ENCODE measurements at regions not wholly inside any gene's neighbourhood (a gene's known extent, or its start where the extent isn't known, plus 50 kb on each side); places are given as distances from the start of the nearest gene placed in this dataset.

- Histone ChIP-seq H3K4me3 (ENCODE audit: insufficient read depth, low read depth, low read length) (no peak overlapping the region), H3K36me3 (replicated peaks; ENCODE audit: control insufficient read depth, insufficient read depth, low read length) (no peaks in the 10 kb centered on the region), H3K27me3 (ENCODE audit: control insufficient read depth, insufficient read depth, low read length) (no peaks in the 10 kb centered on the region)
- DNase-seq = no peak
These were observed 224.9 kb upstream of the COL8A1 start for GRCh38 chr3:99413504-99413903.

GRCh38 chr3:99410789-99411311, 227.5 kb upstream of the COL8A1 start:
- H3K4me3 ChIP-seq (ENCODE audit: insufficient read depth, low read depth, low read length) = no peak overlapping the region
- no peaks in the 10 kb centered on the region for H3K36me3 ChIP-seq (replicated peaks; ENCODE audit: control insufficient read depth, insufficient read depth, low read length)
- no peaks in the 10 kb centered on the region for H3K27me3 ChIP-seq (ENCODE audit: control insufficient read depth, insufficient read depth, low read length)
- no peak for DNase-seq

GRCh38 chr3:99409961-99410360, 228.4 kb upstream of the COL8A1 start:
- DNase-seq = no peak
- H3K36me3 ChIP-seq (replicated peaks; ENCODE audit: control insufficient read depth, insufficient read depth, low read length) = no peaks in the 10 kb centered on the region
- no peak overlapping the region for H3K4me3 ChIP-seq (ENCODE audit: insufficient read depth, low read depth, low read length)
- H3K27me3 ChIP-seq (ENCODE audit: control insufficient read depth, insufficient read depth, low read length) = no peaks in the 10 kb centered on the region

DNA sequence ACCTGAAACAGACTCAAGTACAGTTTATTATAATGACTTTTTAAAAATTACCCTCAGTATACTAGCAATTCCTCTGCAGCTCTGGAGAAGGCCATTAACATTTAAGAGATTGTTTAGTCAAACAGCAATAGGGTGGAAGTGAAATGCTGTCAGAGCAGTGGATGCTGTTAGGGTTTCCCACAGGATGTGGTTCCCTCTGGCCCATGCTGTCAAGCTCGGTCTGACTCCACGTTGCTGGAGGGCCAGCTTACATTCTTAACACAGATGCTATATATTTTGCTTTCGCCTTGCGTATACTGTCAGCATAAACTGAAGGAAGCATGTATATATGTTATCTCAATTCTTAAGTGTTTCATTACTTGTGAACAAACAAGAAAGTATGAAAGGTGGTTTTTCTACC, 231.1 kb upstream of the COL8A1 start:
- H3K4me3 ChIP-seq (ENCODE audit: insufficient read depth, low read depth, low read length) = no peak overlapping the region
- no peaks in the 10 kb centered on the region for H3K36me3 ChIP-seq (replicated peaks; ENCODE audit: control insufficient read depth, insufficient read depth, low read length)
- no peak for DNase-seq
- no peaks in the 10 kb centered on the region for H3K27me3 ChIP-seq (ENCODE audit: control insufficient read depth, insufficient read depth, low read length)

GRCh38 chr3:99402755-99403154, 235.6 kb upstream of the COL8A1 start:
- no peak for DNase-seq
- Histone ChIP-seq H3K4me3 (ENCODE audit: insufficient read depth, low read depth, low read length) (no peak overlapping the region), H3K36me3 (replicated peaks; ENCODE audit: control insufficient read depth, insufficient read depth, low read length) (no peaks in the 10 kb centered on the region), H3K27me3 (ENCODE audit: control insufficient read depth, insufficient read depth, low read length) (no peaks in the 10 kb centered on the region)

- no peak for DNase-seq
- H3K27me3 ChIP-seq (ENCODE audit: control insufficient read depth, insufficient read depth, low read length) = no peaks in the 10 kb centered on the region
These were observed 238.0 kb upstream of the COL8A1 start for GRCh38 chr3:99400352-99400751.

DNA sequence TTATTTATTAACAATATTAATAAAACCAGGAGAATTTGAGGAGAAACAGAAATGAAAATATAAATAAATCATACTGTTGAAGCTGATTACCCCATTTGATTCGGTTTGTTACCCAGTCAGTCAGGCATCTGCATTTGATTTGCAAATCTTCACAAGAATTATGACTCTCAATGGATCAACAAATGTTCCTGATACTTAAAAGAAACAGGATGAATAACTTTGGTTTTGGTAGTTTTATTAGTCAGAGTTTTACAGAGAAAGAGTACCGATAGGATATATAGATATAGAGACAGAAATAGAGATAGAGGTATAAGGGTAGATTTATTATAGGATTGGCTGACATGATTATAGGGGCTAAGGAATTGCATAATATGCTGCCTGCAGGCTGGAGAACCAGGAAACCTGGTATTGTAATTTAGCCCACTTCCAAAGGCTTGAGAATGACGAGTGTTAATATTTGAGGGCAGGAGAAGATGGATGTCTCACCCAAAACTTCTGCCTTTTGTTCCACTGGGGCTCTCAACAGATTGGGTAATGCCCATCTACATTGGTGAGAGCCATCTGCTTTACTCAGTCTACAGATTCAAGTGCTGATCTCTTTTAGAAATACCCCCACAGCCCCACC, 241.6 kb upstream of the COL8A1 start:
- no peak for DNase-seq
- H3K27me3 ChIP-seq (ENCODE audit: control insufficient read depth, insufficient read depth, low read length) = no peaks in the 10 kb centered on the region
- no peaks in the 10 kb centered on the region for H3K36me3 ChIP-seq (replicated peaks; ENCODE audit: control insufficient read depth, insufficient read depth, low read length)
- H3K4me3 ChIP-seq (ENCODE audit: insufficient read depth, low read depth, low read length) = no peak overlapping the region

More at GRCh38 chr3:99400352-99400751, 238.0 kb upstream of the COL8A1 start:
- Histone ChIP-seq H3K36me3 (replicated peaks; ENCODE audit: control insufficient read depth, insufficient read depth, low read length) (no peaks in the 10 kb centered on the region), H3K4me3 (ENCODE audit: insufficient read depth, low read depth, low read length) (no peak overlapping the region)

DNA sequence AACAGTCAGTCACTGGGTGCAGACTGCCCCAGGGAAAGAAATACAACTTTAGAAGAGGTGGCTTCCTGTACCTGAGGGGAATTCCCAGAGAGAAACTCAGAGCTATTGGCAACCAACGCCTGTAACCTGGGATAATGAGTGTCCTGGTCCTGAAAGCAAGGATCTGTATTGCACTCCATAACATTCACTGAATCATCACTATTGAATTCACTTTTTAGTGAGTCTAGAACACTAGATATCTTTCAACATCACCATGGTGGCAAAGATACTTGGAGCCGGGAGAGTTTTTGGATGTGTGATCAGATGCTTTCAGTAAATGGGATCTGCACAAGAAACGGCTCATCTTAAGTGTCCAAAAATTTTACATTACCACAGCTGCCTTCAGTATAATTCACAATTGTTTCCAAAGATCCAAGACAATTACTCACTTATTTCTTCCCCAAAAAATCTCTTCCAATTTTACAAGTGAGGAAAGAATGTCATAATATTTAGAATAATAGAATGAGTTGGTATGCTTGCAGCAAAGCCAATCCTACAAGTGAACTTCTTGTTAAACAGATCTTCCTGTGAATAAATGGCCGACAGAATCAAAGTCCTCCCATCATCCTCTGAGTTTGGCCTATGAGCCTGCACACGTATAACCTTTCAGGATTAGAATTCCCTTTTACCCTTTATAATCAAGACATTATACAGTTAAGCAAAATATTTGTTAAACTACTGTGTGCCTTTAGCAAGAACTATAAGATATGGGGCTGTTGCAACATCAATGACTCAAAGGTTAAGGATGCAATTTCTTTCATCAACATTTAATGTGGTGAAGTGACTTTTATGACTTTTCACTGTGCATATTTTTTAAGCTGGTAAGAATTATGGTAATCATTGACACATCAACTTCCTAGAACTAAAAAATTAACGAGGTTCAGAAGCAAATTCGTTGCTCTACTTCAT, 243.3 kb upstream of the COL8A1 start:
- DNase-seq = no peak
- H3K4me3 ChIP-seq (ENCODE audit: insufficient read depth, low read depth, low read length) = no peak overlapping the region

GRCh38 chr3:99393961-99394360, 244.4 kb upstream of the COL8A1 start:
- H3K27me3 ChIP-seq (ENCODE audit: control insufficient read depth, insufficient read depth, low read length) = no peaks in the 10 kb centered on the region
- DNase-seq = no peak
- no peaks in the 10 kb centered on the region for H3K36me3 ChIP-seq (replicated peaks; ENCODE audit: control insufficient read depth, insufficient read depth, low read length)
- H3K4me3 ChIP-seq (ENCODE audit: insufficient read depth, low read depth, low read length) = no peak overlapping the region

More for the DNA sequence above, 243.3 kb upstream of the COL8A1 start:
- Histone ChIP-seq H3K27me3 (ENCODE audit: control insufficient read depth, insufficient read depth, low read length) (no peaks in the 10 kb centered on the region), H3K36me3 (replicated peaks; ENCODE audit: control insufficient read depth, insufficient read depth, low read length) (no peaks in the 10 kb centered on the region)

GRCh38 chr3:99388780-99389179, 249.6 kb upstream of the COL8A1 start:
- H3K27me3 ChIP-seq (ENCODE audit: control insufficient read depth, insufficient read depth, low read length) = no peaks in the 10 kb centered on the region
- DNase-seq = no peak
- no peak overlapping the region for H3K4me3 ChIP-seq (ENCODE audit: insufficient read depth, low read depth, low read length)
- H3K36me3 ChIP-seq (replicated peaks; ENCODE audit: control insufficient read depth, insufficient read depth, low read length) = no peaks in the 10 kb centered on the region

DNA sequence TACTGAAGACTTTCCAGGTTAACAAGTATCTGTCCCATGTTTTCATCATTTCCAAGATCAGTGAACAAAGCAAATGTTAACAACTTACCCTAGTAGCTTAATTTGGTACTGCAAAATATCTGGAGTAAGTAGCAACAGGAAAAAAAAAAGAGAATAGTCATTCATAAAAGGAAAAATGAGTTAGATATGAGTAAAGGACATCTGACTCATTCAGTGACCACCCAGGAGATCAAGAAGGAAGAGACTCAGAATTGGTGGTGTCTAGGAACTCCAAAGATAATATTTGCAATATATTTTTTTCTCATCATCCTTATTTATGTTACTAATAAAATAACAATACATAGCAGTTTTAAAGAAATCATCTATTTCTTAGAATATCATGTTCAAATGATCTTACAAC, 253.8 kb upstream of the COL8A1 start:
- Histone ChIP-seq H3K4me3 (ENCODE audit: insufficient read depth, low read depth, low read length) (no peak overlapping the region), H3K27me3 (ENCODE audit: control insufficient read depth, insufficient read depth, low read length) (no peaks in the 10 kb centered on the region), H3K36me3 (replicated peaks; ENCODE audit: control insufficient read depth, insufficient read depth, low read length) (no peaks in the 10 kb centered on the region)
- DNase-seq = no peak

- no peak for DNase-seq
- H3K36me3 ChIP-seq (replicated peaks; ENCODE audit: control insufficient read depth, insufficient read depth, low read length) = no peaks in the 10 kb centered on the region
- H3K27me3 ChIP-seq (ENCODE audit: control insufficient read depth, insufficient read depth, low read length) = no peaks in the 10 kb centered on the region
- no peak overlapping the region for H3K4me3 ChIP-seq (ENCODE audit: insufficient read depth, low read depth, low read length)
These were observed 261.5 kb upstream of the COL8A1 start for GRCh38 chr3:99376926-99377325.

DNA sequence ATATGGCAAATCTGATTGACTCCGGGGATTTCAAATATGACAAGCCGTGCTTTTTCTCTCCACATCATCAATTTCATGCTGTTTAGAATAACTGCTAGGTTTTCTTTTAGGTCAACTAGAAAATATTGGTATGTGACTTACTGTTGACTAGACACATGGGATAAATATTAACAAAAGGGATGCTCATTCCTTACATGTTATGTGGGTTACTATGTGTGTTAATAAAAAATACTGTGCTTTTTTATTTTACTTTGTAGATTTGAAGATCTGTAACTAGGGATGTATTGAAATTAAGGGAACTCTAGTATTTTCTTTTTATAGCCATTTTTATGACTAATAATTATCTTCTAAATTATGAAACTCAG, 264.6 kb upstream of the COL8A1 start:
- H3K4me3 ChIP-seq (ENCODE audit: insufficient read depth, low read depth, low read length) = no peak overlapping the region
- H3K36me3 ChIP-seq (replicated peaks; ENCODE audit: control insufficient read depth, insufficient read depth, low read length) = no peaks in the 10 kb centered on the region
- no peaks in the 10 kb centered on the region for H3K27me3 ChIP-seq (ENCODE audit: control insufficient read depth, insufficient read depth, low read length)
- DNase-seq = no peak

GRCh38 chr3:99373088-99373845, 265.1 kb upstream of the COL8A1 start:
- no peak for DNase-seq
- Histone ChIP-seq H3K27me3 (ENCODE audit: control insufficient read depth, insufficient read depth, low read length) (no peaks in the 10 kb centered on the region), H3K4me3 (ENCODE audit: insufficient read depth, low read depth, low read length) (no peak overlapping the region), H3K36me3 (replicated peaks; ENCODE audit: control insufficient read depth, insufficient read depth, low read length) (no peaks in the 10 kb centered on the region)
